B cell (primary cell): ENCODE measurements at regions not wholly inside any gene's neighbourhood (a gene's known extent, or its start where the extent isn't known, plus 50 kb on each side); places are given as distances from the start of the nearest gene placed in this dataset.
"Not testable (repeated sequence)": the region's sequence is repeated elsewhere in the genome, so short reads cannot be mapped to it uniquely, and the experiment has no call there.

Experiments
- ATAC-seq: fragments of 200-7000 bp; cut with Tn5 transposase; one replicate; pipeline ENCODE4 v1.10.0; 2021; ENCODE audit warnings: low read depth, mild to moderate bottlenecking, moderate number of reproducible peaks, moderate library complexity
- CTCF ChIA-PET: fragments of 350-600 bp; sonication (Branson Sonifier 250); formaldehyde crosslinking; loops from one replicate; lab custom pipeline; 2021; ENCODE audit warnings: antibody characterized with exemption, inconsistent platforms; lab: Charles Lee
- POLR2A ChIA-PET: fragments of 350-600 bp; sonication (Branson Sonifier 250); formaldehyde crosslinking; loops from one replicate; lab custom pipeline; 2021; ENCODE audit warnings: antibody characterized with exemption; lab: Charles Lee
- DNase-seq: peaks from one replicate; pipeline ENCODE4 v3.0.0; 2013
- H2AFZ ChIP-seq: 2 replicates; pipeline ENCODE4 v1.6.1; 2012; ENCODE audit warnings: mild to moderate bottlenecking, low read depth, low read length; ENCODE audit not compliant: insufficient read depth, poor library complexity, severe bottlenecking
- H3K27ac ChIP-seq, 2 donors: 1 replicate in 1 of 2; 2 replicates in 1 of 2; pipeline ENCODE4 v1.5.1; 2012 to 2013; ENCODE audit warnings: low read length in 2 of 2, mild to moderate bottlenecking in 2 of 2, moderate library complexity in 1 of 2
- H3K27me3 ChIP-seq, 4 experiments: fragments of 200-600 bp in 1 of 4; sonication (generic) in 1 of 4; replicated peaks in 1 of 4; 1 replicate in 2 of 4; 2 replicates in 2 of 4; pipeline versions ENCODE4 v1.6.1 to v1.7.0; 2013 to 2016; ENCODE audit warnings: low read length in 3 of 4, mild to moderate bottlenecking in 2 of 4, mixed read lengths in 1 of 4, moderate library complexity in 1 of 4; ENCODE audit not compliant: insufficient read depth in 4 of 4, control insufficient read depth in 3 of 4; ENCODE audit errors: control extremely low read depth in 1 of 4
- H3K36me3 ChIP-seq, 2 experiments: replicated peaks in 1 of 2; 1 replicate in 1 of 2; 2 replicates in 1 of 2; pipeline versions ENCODE4 v1.6.1 to v1.7.1; 2013; ENCODE audit warnings: low read length in 1 of 2; ENCODE audit not compliant: insufficient read depth in 2 of 2, control insufficient read depth in 1 of 2; ENCODE audit errors: control extremely low read depth in 1 of 2, extremely low read depth in 1 of 2
- H3K4me1 ChIP-seq, 2 donors: fragments of 200-600 bp in 1 of 2; sonication (generic) in 1 of 2; 1 replicate in 1 of 2; 2 replicates in 1 of 2; pipeline versions ENCODE4 v1.5.1 to v1.6.1; 2013 to 2017; ENCODE audit warnings: low read length in 2 of 2; ENCODE audit not compliant: control insufficient read depth in 2 of 2, insufficient read depth in 2 of 2
- H3K4me2 ChIP-seq: replicated peaks from 2 replicates; pipeline ENCODE3; 2012; ENCODE audit warnings: mild to moderate bottlenecking, low read depth, low read length; ENCODE audit not compliant: poor library complexity, severe bottlenecking
- H3K4me3 ChIP-seq, 5 experiments: fragments of 200-600 bp in 1 of 5; sonication (generic) in 1 of 5; 1 replicate in 3 of 5; 2 replicates in 2 of 5; pipeline versions ENCODE4 v1.5.1 to v1.7.0; 2011 to 2016; ENCODE audit warnings: low read length in 4 of 5, mild to moderate bottlenecking in 4 of 5, low read depth in 2 of 5, control low read depth in 1 of 5, moderate library complexity in 1 of 5; ENCODE audit not compliant: insufficient read depth in 1 of 5; ENCODE audit errors: control extremely low read depth in 1 of 5, extremely low read depth in 1 of 5
- H3K79me2 ChIP-seq: fragments of 200-600 bp; sonication (generic); one replicate; pipeline ENCODE4 v1.6.0; 2016; ENCODE audit warnings: low read length; ENCODE audit not compliant: control insufficient read depth, insufficient read depth
- H3K9ac ChIP-seq: fragments of 200-600 bp; sonication (generic); 2 replicates; pipeline ENCODE4 v1.6.1; 2017; ENCODE audit warnings: mild to moderate bottlenecking, low read length, moderate library complexity
- H3K9me3 ChIP-seq, 3 donors: one replicate each; pipeline versions ENCODE4 v1.6.1 to v1.7.1; 2013; ENCODE audit warnings: low read length in 2 of 3; ENCODE audit not compliant: control insufficient read depth in 2 of 3, insufficient read depth in 1 of 3; ENCODE audit errors: control extremely low read depth in 1 of 3
- H4K20me1 ChIP-seq: 2 replicates; pipeline ENCODE4 v1.6.0; 2012; ENCODE audit warnings: mild to moderate bottlenecking, low read length; ENCODE audit not compliant: insufficient read depth, control insufficient read depth, poor library complexity, severe bottlenecking
- H3K27ac Mint-ChIP-seq: one replicate; pipeline ENCODE4 v1.8.0; 2021; ENCODE audit warnings: mixed read lengths
- H3K27me3 Mint-ChIP-seq: one replicate; pipeline ENCODE4 v1.8.0; 2021; ENCODE audit warnings: mixed read lengths
- H3K4me1 Mint-ChIP-seq: one replicate; pipeline ENCODE4 v1.8.0; 2021; ENCODE audit warnings: mixed read lengths
- H3K4me3 Mint-ChIP-seq: one replicate; pipeline ENCODE4 v1.8.0; 2021; ENCODE audit warnings: mixed read lengths
- H3K9me3 Mint-ChIP-seq: one replicate; pipeline ENCODE4 v1.8.0; 2022; ENCODE audit warnings: mixed read lengths; ENCODE audit not compliant: insufficient read depth
- WGBS: methylation state at CpG from one replicate; pipeline ENCODE4 v1.1.5; 2013; ENCODE audit warnings: missing lambda C conversion rate; ENCODE audit not compliant: insufficient coverage; 5-methylcytosine and 5-hydroxymethylcytosine counted together
- intact Hi-C: fragments of 100-400 bp; cut with micrococcal nuclease; formaldehyde crosslinking; loops from one replicate; pipeline ENCODE4 v1.10.0; 2022

DNA sequence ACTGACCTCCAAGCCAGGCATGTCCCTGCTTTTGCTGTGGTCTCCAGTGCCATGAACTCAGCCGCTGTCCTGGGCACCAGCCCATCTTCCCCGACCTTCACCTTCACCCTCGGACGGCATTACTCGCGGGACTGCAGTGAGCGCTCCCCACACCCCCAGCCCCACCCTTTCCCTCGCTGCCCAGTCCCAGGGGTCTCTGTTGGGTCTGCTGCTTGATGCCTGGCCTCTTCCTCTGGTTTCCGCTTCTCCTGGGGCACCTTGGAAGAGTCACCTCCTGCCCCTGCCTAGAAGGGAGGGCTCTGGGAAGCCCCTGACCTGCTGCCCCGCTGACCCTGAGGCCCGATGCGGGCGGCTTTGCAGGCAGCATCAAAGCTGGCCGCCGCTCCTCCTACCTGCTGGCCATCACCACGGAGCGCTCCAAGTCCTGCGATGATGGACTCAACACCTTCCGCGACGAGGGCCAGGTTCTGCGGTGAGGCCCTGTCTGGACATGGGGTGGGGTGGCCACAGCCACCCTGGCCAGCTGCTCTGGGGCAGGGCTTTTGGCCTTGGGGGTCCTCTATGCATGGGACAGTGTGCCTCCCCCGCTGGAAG lies 102.3 kb downstream of the ZNF267 start:
- H3K9me3 Mint-ChIP-seq, intact Hi-C loops, H3K4me2 ChIP-seq, ATAC-seq, H3K79me2 ChIP-seq, H3K9me3 ChIP-seq, H3K4me1 ChIP-seq, POLR2A ChIA-PET, H3K4me3 Mint-ChIP-seq, H3K27ac Mint-ChIP-seq, CTCF ChIA-PET, H4K20me1 ChIP-seq, H3K9ac ChIP-seq, H3K27ac ChIP-seq, H3K4me1 Mint-ChIP-seq, H3K36me3 ChIP-seq, H2AFZ ChIP-seq, H3K27me3 ChIP-seq, DNase-seq, H3K4me3 ChIP-seq, H3K27me3 Mint-ChIP-seq: not testable (repeated sequence)
- WGBS: 94% methylated on average over 9 of the region's 23 CpGs

DNA sequence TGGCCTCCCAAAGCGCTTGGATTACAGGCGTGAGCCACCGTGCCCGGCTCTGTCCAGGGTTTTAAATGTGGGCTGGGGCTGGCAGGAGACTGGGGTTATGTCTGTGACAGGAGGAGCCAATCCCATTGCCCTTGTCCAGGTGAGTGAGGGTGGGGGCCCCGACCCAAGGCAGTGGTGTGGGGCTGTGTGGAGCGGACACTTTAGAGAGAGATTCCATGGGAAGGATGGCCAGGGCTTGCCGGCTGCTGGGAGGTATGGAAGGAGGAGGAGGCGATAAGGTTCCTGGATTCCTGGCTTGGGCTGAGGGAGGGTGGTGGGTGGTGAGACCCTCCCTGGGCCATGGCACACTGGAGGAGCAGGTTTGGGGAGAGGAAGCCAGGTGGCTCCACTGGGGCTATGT lies 104.9 kb downstream of the ZNF267 start:
- H3K27me3 Mint-ChIP-seq, H3K27ac Mint-ChIP-seq, H3K4me3 ChIP-seq, H3K36me3 ChIP-seq, ATAC-seq, CTCF ChIA-PET, H3K27me3 ChIP-seq, DNase-seq, H2AFZ ChIP-seq, H3K9me3 ChIP-seq, H3K4me3 Mint-ChIP-seq, H3K79me2 ChIP-seq, H3K4me1 ChIP-seq, H3K27ac ChIP-seq, H3K9ac ChIP-seq, POLR2A ChIA-PET, H3K4me2 ChIP-seq, H3K4me1 Mint-ChIP-seq, H3K9me3 Mint-ChIP-seq, H4K20me1 ChIP-seq, intact Hi-C loops: not testable (repeated sequence)
- 100% methylated on average over 1 of the region's 8 CpGs for whole genome bisulfite sequencing

DNA sequence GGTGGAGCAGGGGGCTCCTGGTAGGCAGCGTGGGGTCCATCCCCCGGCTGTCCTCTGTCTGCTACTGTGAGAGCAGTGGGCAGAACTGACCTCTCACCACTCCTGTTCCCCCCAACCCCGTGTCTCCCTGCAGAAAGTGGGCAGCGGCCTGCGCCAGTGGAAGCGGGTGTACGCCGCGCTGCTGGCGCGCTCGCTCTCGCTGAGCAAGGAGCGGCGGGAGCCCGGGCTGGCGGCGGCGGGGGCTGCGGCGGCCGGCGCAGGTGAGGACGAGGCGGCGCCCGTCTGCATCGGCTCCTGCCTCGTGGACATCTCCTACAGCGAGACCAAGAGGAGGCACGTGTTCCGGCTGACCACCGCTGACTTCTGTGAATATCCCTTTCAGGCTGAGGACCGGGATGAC lies 108.1 kb downstream of the ZNF267 start:
- H2AFZ ChIP-seq, H3K27ac ChIP-seq, H3K4me2 ChIP-seq, H3K9me3 Mint-ChIP-seq, H3K36me3 ChIP-seq, H3K27me3 Mint-ChIP-seq, intact Hi-C loops, H3K9ac ChIP-seq, H4K20me1 ChIP-seq, H3K27me3 ChIP-seq, H3K4me1 Mint-ChIP-seq, H3K9me3 ChIP-seq, H3K27ac Mint-ChIP-seq, H3K4me3 Mint-ChIP-seq, H3K79me2 ChIP-seq, CTCF ChIA-PET, ATAC-seq, H3K4me3 ChIP-seq, POLR2A ChIA-PET, H3K4me1 ChIP-seq, DNase-seq: not testable (repeated sequence)
- WGBS: no CpG with 5 or more reads among the region's 34 CpGs

DNA sequence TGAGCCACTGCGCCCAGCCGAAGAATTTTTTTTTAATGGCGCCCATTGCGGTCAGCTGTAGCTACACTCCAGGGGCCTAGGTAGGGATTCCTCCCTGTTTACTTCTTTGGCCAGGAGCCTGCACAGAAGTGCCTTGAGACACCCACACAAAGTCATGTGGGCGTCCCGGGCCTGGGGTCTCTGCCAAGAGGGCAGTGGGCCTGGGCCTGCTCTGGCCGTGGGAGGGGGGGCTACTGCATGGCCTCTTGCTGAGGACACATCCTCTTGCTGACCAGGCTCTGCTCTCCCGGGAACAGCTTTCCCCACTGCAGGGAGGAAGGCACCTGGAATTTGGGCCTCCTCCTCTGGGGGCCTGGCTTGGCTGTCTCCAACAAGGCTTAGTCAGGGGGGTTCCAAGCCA lies 109.4 kb downstream of the ZNF267 start:
- ATAC-seq, H3K79me2 ChIP-seq, POLR2A ChIA-PET, H3K27me3 ChIP-seq, H3K9me3 ChIP-seq, H3K27ac Mint-ChIP-seq, DNase-seq, H3K4me1 ChIP-seq, intact Hi-C loops, H3K4me3 Mint-ChIP-seq, H3K36me3 ChIP-seq, H3K9me3 Mint-ChIP-seq, H3K4me2 ChIP-seq, H3K9ac ChIP-seq, H2AFZ ChIP-seq, H3K27me3 Mint-ChIP-seq, H3K4me3 ChIP-seq, H3K27ac ChIP-seq, H4K20me1 ChIP-seq, H3K4me1 Mint-ChIP-seq, CTCF ChIA-PET: not testable (repeated sequence)
- 96% methylated on average over 4 of the region's 8 CpGs for WGBS
